Stimulated activated CD4-positive, alpha-beta T cell treated with anti-CD3 and anti-CD28 coated beads, TNF-alpha, amount 100 ng/mL, for 24 hours (primary cell): ENCODE measurements at regions not wholly inside any gene's neighbourhood (a gene's known extent, or its start where the extent isn't known, plus 50 kb on each side); places are given as distances from the start of the nearest gene placed in this dataset.
"Not testable (repeated sequence)": the region's sequence is repeated elsewhere in the genome, so short reads cannot be mapped to it uniquely, and the experiment has no call there.

ENCODE experiments used
- DNase-seq, 3 experiments: peaks; one replicate each; pipeline ENCODE4 v3.0.0-alpha.2; 2020; ENCODE audit warnings: low read depth in 3 of 3

- DNase-seq: no peak
Observed at GRCh38 chr22:34592123-34592740, 473.7 kb upstream of the ISX start.

DNA sequence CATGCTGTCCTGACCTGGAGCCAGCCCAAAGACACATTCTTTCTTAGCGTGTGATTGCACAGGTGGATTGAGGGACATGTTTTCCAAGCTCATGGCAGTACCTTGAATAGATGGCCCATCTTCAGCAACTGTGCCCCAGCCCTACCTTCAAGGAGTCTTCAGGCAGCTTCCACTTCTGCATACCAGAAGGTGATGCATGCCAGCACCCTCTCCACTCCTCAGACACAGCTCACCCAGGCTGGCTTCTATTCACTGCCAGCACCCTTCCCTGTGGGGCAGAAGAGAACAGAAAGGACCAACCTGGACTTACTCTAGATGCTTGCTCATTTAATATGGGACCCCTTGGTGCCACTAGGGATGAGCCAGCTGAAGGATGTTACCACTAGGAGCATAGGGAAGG is 466.4 kb upstream of the ISX start:
- DNase-seq: no peak

- DNase-seq: no peak
Observed at GRCh38 chr22:34604312-34604711, 461.6 kb upstream of the ISX start.

GRCh38 chr22:34608106-34608505 is 457.9 kb upstream of the ISX start:
- no peak for DNase-seq

DNA sequence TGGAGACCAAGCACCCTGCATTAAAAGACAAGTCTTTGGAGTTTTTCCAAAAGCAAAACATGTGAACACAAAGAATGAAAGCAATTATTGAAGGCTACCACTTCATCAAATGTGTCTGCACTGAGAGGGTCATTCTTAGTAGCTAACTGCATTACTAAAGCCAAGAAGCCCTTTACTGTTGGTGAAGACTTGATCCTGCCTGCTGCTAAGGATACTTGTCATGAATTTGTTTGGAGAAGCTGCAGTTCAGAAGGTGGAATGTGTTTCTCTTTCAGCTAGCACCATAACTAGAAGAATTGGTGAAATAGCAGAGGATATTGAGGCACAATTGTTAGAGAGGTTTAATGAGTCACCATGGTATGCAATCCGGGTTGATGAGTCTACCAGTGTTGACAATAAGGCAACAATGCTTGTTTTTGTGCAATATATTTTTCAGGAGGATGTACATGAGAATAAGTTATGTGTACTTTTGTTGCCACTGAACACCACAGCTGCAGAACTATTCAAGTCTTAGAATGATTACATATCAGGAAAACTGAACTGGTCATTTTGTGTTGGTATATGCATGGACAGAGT is 457.3 kb upstream of the ISX start:
- DNase-seq: no peak

DNA sequence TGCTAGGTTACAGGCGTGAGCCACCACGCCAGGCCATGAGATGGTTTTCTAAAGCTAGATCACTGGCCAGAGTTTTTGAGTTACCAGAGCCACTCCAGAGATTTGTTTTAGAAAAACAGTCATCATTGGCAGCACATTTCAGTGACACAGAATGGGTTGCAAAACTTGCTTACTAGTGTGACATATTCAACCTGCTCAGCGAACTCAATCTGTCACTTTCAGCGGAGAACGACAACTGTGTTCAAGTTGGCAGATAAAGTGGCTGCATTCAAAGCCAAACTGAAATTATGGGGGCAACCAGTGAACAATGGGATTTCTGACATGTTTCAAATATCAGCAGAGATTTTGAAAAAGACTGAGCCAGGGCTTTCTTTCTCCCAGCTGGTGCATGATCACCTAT is 456.3 kb upstream of the ISX start:
- DNase-seq: no peak

- no peak for DNase-seq
Observed at GRCh38 chr22:34620161-34620560, 445.8 kb upstream of the ISX start.

GRCh38 chr22:34620832-34621231 is 445.1 kb upstream of the ISX start:
- DNase-seq: no peak

DNA sequence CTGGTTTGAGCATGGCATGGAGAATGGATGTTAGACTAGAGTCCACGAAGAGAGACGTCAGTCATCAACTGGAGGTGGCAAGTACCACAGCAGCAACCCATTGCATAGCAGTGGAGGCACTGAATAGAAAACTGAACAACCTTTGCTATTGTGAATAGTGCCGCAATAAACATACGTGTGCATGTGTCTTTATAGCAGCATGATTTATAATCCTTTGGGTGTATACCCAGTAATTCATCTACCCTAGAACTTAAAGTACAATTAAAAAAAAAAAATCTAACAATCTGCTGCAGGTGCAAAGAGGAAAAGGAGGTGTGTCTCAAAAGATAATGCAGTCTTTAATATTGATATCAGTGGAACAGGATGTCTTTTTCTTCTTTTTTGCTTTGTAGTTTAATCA is 443.4 kb upstream of the ISX start:
- no peak for DNase-seq

DNA sequence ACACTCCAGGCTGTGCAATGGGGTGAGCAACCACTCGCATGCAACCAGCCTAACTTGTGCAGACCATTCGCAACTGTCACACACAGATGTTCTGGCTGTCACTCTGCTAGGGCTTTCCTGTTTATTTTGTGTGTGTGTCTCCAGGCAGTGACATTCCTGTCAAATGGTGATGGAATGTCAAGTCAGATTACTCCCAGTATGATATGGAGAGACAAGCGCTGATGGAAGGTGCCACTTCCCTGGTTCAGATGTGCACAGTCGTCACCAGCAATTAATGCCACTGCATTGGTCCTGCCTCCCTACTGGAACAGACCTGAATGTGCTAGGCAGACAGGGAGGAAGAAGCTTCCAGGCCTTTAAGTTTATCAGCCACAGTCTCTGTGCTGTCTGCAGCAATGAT is 442.4 kb upstream of the ISX start:
- no peak for DNase-seq

GRCh38 chr22:34625892-34626291 is 440.1 kb upstream of the ISX start:
- not testable (repeated sequence) for DNase-seq

DNA sequence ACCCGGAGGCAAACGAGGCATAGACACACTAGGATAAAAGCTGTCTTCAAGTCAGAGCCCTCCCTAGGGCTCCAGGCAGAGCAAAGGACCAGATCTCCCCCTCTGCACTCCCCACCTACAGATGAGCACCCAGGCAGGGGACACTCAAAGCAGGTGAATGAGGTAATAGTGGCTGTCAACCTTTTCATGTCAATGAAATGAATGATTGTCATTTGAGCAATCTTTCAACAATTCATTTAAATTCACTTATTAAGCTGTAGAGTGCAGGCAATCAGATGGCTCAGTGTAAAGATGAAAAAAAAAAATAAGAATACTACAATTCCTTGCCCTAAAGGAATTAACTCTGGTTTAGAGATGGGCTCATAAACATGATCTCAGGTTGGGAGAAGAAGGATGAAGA is 427.8 kb upstream of the ISX start:
- DNase-seq: no peak

- no peak for DNase-seq
Observed at GRCh38 chr22:34639911-34640310, 426.0 kb upstream of the ISX start.

DNA sequence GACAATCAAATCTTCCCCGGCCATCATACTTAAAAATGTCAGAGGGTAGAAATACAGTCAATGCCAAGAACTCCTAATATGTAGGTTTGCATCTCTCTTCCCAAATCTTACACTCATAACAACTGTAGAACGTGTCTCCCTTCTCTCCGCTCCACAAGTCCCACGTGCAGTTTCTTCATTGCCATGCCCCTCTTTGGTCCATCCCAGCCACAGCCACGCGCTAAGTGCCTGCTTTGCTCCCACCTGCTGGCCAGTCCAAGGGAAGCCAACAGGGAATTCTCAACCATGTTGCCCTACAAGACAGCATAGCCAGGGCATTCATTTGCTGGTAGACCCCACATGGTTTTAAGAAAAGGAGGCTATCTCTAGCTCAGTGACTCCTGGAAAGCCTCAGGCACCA is 420.6 kb upstream of the ISX start:
- no peak for DNase-seq

- DNase-seq: no peak
Observed at GRCh38 chr22:34669001-34669400, 397.0 kb upstream of the ISX start.

- not testable (repeated sequence) for DNase-seq
Observed at GRCh38 chr22:34683031-34683430, 382.9 kb upstream of the ISX start.

GRCh38 chr22:34684278-34684677 is 381.7 kb upstream of the ISX start:
- not testable (repeated sequence) for DNase-seq

- DNase-seq: no peak
Observed at GRCh38 chr22:34687116-34687515, 378.8 kb upstream of the ISX start.

GRCh38 chr22:34688825-34689224 is 377.1 kb upstream of the ISX start:
- no peak for DNase-seq

DNA sequence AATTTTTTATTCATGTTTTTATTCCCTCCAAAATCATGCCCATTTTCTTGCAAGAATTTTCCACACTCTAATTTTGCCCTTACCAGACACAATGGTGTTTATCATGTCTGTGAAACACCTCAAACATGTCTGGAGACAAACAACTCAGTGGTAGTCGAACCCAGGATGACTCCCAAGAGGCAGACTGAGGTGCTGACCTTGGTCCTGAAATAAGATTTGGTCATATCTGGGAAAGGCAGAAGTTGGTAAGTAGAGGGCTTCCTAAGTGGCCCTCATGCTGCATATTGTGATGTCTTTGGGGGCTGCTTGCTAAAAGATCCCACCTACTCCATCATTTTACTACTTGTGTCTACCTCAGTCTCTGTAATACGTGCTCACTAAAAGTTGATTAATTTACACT is 369.4 kb upstream of the ISX start:
- DNase-seq: no peak

- no peak for DNase-seq
Observed at GRCh38 chr22:34702279-34702678, 363.7 kb upstream of the ISX start.

- DNase-seq: no peak
Observed at GRCh38 chr22:34709641-34710040, 356.3 kb upstream of the ISX start.

DNA sequence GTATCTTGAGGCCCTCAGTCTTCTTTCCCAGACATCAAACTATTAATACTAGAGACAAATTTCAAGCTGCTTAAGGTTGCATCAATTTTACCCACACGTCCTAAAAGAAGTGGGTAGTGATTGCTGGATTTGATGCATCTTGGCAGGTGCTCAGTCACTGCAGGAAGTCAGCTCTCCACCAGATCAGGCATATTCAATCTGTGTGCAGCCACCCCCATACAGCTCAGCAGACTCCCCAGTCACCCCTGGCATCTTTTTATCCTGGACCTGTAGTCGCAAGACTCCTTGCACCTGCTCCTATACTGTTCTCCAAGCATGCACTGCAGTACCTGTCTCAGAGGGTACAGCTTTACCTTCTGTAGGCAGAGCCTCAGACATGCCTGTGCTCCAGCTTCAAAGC is 343.1 kb upstream of the ISX start:
- DNase-seq: no peak

DNA sequence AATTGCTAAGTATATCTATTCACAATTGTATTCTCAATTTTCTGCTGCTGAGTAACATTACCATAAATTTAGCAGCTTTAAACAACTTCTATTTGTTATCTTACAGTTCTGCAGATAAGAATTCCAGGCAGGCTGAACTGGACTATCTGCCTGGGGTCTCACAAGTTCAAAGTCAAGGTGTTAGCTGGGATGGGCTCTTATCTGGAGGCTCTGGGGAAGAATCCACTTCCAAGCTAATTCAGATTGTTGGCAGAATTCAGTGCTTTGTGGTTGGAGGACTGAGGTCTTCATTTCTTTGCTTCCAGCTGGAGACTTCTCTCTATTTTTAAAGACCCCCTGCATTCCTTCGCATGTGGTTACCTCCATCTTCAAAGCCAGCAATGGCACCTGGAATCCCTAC is 329.9 kb upstream of the ISX start:
- DNase-seq: no peak
